Hypothalamus (tissue), 51 donors: ENCODE measurements at regions not wholly inside any gene's neighbourhood (a gene's known extent, or its start where the extent isn't known, plus 50 kb on each side); places are given as distances from the start of the nearest gene placed in this dataset.
"Not testable (repeated sequence)": the region's sequence is repeated elsewhere in the genome, so short reads cannot be mapped to it uniquely, and the experiment has no call there.

Experiments used
- DNase-seq, 51 donors: peaks; one replicate each; lab custom pipeline; 2025; lab: John Stamatoyannopoulos, UW

DNA sequence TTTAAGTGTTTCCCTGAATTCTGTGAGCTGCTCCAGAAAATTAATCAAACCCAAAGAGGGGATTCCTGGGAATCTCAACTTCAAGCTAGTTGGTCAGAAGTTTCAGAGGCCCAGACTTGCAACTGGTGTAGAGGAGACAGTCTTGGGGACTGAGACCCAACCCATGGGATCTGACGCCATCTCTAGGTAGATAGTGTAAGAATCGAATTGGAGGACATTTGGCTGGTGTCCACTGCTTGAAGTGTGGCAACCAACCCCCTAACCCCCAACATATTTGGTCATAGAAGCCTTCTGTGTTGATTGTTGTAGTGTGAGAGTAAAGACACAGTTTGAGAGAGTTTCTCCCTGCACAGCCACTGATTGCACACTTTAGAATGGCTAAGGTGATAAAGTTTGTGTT, 103.5 kb upstream of the CARMIL1 start:
- no peak for DNase-seq

DNA sequence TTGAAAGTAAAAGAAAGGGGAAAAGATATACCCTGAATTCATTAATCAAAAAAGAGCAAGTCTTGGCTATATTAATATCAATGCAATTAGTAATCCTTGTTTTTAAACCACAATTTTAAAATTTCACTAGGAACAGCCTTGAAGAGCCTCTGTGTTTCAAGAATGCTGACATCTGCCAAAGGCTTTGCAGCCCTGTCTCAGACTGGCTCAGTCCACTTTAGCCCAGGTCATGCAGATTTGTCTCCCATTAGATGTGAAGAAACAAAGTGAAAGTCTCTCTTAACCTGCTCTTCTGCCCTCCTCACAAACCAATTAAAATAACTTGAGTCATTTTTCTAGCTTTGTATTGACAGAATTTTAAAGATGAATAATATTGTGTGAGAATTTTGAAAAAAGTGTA, 102.7 kb upstream of the CARMIL1 start:
- no peak for DNase-seq

DNA sequence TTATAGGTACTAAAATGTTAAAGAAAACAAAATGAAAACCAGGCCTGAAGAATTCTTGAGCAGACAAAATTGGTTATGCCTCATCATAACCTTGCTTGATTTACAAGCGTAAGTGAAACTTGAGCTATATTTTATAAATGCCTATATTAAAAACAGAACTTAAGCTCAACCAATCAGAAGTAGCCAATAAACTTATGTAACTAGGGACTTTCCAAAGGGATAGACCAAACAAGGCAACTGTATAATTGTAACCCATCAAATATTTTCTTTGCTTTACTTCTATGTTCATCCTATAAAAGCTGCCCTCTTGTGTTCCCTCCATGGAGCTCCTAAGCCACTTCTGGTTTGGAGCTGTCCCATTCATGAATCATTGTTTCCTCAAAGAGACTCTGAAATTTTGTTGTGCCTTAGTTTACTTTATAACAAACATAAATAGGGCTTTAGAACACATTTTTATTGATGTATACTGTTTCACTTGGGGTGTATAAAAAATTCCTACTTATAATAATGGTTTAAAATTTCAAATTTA, 101.6 kb upstream of the CARMIL1 start:
- no peak for DNase-seq

DNA sequence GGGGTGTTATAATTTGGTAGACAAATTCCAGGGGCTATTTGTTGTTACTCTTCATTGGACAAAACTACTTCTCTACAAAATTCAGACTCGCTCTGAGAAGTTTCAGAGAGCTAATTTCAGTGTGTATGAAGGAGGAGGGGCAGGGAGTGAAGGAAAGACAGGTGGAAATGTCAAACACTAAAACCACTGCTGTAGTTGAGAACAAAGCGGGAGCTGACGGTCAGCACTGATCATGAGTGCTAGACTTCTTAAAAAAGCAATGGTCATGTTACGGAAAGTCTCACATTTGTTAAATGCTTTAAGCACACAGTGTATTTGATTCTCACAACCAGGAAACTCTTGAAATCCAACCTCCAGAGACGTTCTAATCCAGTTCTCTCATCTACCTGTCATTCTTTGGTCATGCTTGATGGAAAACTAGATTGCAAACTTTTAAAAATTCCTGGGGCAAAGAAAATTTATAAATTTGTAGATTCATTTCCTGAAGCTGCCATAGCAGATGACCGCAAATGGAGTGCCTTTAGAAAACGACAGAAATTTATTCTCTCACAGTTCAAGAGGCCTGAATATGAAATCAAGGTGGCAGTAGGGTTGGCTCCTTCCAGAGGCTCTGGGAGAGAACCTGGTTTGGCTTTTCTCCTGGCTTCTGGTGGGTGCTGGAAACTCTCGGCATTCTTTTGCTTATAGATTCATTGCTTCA, 100.7 kb upstream of the CARMIL1 start:
- no peak for DNase-seq

DNA sequence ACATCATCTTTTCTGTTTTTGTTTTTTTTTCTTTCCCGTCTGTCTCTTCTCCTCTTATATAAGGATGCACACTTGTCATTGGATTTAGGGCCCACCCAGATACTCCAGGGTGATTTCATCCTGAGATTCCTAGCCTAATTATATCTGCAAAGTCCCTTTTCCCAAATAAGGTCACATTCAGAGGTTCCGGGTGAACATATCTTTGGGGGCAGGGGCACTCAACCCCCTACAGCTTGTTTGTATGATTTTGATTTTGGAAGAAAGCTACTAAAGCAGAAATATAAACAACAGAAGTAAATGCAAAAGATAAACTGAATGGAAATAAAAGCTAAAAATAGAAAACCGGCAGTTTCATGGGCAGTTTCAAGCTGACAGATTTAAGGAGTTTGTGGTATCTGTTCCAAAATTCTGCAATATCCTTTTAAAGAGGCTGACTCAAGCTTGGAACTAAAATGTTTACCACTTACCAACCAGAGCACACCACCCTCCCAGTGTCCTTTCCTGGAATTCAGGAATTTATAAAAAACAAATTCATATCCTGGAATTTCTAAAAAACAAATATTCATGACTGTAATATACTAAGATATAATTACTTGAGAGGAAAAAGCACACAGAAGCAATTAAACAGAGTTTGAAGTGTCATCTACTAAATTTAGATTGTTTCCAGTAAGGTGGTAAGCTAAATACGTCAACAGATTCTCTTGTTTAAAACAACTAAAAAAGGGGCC, 100.0 kb upstream of the CARMIL1 start:
- DNase-seq = no peak

DNA sequence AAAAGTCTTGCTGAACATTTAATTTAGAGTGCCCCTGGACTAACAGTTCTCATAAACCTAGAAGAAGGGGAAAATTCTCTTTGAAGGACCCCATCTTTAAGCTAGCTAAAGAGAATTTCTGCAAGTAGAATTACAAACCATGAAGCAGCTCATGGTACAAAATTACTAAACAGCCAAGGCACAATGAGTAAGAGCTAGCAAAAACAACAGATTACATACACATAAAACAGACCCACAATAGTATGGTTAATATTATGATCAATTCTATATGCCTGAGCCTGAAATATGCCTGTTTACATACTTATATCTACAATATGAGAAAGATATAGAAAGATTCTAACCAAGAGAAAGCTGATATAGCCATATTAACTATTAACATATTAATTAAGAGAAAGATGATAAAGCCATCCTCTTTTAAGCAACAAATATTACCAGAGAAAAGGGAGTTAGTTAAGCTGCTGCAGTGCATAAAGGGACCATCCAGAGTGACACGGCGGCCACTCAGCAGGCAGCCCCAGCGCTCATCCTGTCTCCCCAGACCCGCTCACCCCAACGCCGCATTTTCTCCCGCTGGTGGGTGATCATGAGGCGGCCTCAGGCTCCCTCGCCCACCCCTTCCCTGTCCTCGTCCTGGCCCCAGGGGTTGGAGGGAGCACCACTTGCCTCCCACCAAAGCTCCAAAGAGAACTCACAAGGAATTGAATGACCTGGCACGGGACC, 98.4 kb upstream of the CARMIL1 start:
- DNase-seq = no peak

DNA sequence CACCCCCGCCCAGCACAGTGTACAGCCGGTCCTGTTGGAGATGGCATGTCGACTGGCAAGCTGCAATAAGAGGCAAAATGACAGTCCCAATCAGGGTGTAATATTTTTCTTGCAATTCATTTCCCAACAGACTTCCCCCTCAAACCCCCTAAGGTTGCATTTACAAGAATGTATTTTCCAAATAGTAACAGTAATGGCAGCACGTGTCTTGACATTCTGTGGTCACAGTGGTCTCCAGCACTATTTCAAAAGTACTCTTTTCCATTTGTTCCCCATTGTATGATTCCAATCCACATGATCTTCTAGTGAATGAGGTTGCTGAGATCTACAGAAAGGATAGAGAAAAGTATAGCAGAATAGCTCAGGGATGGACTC, 97.8 kb upstream of the CARMIL1 start:
- DNase-seq = no peak

DNA sequence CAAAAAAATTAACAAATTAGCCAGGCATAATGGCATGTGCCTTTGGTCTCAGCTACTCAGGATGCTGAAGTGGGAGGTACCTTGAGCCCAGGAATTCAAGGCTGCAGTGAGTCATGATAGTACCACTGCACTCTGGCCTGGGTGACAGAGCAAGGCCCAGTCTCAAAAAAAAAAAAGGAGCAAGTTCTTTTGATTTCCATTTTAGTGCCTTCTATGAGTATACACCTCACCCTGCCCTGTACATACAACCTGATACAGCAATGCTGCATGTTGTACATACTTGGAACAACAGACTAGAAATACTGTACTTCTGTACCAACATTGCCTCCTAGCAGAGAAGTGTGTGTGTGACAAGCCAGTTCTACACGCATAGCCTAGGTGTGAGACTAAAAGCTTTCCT, 97.3 kb upstream of the CARMIL1 start:
- DNase-seq = no peak

DNA sequence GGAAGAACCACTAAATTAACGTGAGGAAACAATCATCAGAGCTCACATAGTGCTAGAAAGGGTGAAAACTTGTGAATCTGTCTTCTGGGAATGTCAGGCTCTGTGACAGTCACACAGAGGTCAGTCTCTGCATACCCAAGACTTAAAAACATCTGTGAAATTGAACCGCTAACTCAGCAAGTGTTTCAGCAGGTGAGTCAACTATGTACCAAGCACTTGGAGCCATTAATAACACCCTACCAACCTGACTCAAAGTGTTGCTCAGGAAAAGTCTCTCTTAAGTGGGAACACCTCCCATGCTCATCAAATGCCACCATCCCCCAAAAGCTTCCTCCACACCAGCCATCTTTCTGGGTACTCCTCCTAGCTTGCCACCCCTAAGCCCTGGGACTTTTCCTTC, 92.3 kb upstream of the CARMIL1 start:
- no peak for DNase-seq

DNA sequence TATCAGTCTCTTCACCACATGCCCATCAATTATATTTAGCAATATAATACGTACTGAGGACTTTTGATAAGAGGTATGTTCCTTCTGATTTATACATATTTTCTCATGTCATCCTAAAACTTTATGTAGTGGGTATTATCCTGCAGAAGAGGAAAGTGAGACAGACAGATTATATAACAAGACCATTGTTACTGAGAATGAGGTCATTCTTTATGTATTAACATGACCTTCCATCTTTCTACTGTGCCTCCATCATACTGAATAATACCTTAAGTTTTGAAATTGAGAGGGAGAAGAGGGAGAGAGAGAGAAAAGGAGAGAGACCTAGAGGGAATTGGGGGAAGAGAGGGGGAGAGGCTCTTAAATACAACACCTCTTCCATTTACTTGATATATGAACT, 90.9 kb upstream of the CARMIL1 start:
- DNase-seq = no peak

DNA sequence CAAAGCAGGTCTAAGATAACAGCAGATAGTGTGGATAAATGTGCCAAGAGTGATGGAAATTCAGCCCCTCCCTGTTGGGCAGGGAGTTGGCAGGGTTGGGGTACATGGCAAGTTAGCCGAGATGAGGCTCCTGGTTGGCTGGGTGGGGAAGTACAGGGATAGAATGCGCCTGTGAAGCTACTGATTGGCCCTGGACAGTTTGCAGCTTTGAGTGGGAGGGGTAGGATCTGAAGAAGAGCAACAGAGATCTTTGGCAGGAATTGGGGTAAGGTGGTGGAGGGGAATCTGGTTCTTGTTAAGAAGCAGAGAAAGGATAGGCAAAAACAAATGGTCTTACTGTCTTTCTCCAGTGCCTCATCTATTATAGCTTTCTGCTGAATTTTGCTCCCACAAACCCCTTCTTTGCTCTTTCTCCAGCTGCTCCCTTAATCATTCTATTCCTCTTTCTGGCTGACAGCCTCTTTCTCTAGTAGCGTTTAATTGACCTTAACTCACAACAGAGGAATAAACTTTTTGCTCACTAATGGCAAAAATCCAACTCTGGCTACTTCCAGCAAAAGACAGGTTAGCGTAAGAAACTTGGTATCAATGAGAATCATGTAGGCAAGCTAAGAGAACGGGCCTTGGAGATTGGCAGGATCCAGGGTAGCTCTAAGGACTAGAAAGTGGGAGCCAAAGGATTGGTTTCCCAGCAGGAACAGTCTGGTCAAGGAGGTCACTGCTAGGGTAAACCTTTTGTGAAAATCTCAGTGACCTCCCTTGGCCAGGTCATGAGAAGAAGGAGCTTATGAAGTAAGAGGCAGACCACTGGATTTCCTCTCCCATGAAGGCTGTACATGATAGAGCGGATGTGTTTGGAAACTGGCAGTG, 86.3 kb upstream of the CARMIL1 start:
- no peak for DNase-seq

DNA sequence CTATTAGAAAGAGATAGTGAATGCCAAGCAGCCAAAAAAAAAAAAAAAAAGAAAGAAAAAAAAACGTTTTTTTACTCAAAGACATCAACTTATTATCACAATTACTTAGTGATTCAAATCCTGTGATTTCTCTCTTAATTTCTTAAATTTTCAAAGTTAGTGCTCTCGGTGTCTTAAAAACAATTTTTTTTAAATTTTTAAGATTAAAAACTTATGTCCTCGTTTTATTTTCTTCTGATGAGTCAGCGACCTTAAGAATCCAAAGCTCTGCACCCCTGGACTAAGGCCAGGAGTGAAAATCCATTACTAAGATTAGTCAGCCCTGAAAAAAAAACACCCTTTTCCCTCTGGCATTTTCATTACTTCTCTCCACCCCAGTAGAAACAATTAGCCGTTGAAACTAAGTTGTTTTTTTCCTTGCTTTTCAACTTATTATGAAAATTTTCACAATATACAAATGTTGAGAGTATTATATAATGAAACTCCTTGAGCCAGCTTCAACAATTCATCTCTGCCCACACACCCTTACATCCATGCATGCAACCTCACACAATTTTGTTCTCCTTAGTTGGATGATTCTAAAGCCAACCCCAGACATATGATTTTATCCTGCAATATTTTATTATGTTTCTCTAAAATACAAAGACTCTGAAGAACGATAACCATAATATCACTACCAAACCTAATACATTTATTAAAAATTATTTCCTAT, 85.6 kb upstream of the CARMIL1 start:
- DNase-seq = no peak

DNA sequence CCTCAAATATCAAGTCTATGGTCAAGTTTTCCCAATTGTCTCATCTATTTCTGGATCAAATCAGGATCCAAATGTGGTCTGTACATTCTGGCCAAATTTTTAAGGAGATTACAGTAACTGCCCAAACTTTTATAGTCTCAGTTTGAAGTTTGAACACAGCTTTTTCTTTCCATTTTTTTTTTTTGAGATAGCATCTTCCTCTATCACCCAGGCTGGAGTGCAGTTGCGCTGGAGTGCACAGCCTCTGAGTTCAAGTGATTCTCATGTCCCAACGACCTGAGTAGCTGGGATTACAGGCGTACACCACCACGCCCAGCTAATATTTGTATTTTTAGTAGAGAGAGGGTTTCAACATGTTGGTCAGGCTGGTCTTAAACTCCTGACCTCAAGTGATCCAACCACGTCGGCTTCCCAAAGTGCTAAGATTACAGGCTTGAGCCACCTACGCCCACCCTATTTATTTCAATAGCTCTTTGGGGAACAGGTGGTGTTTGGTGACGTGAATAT, 84.9 kb upstream of the CARMIL1 start:
- no peak for DNase-seq

DNA sequence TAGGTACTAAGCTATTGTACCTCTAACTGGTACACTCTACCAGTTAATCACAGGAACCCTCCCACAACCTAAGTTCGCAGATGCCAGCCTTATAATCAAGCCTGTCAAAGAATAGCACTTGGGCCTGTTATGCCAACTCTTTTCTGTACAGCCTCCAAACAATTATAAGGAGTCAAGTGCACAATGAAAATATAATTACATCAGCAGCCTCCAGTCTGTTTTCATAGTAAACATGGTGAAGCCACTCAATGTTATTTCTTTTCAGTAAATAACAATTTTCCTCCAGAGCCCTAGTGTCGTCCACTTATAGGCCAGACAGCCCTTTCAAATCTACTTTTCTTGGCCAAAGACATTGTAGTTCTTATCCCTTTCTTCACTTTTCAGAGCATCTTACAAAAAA, 82.7 kb upstream of the CARMIL1 start:
- no peak for DNase-seq

DNA sequence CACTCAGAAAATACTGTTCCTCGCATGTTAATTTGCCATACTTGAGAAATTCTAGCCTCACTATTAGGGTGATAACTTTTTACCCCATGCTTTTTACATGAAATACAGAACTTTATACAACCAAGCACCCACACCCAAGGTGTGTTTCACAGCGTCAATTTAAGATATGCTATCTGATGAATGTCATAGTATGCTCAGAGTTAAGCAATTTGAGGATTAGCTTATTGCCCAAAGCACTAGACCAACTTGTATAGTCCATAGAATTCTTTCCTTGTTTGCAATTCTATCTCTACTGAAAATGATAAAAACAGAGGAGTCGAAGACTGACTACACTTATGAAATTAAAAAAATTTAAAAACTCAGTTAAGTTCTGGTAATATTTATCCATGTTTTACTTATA, 82.1 kb upstream of the CARMIL1 start:
- no peak for DNase-seq

DNA sequence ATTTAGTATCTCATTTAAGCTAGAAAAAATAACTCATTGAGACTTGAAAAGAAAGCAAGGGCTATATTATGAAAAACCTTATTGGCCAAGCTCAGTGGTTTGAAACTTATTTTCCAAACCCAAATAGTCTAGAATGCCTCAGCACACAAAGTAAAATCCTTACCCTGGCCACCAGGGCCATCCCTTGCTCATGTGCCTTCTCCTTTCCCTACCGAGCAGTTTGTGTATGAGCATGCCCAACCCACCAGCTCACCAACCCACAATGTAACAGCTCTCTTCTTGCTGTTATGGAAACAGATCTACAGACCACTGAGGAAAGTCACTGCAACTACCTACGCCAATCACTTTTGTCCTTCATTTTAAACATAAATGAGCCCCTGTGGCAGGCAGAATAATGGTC, 79.6 kb upstream of the CARMIL1 start:
- no peak for DNase-seq

DNA sequence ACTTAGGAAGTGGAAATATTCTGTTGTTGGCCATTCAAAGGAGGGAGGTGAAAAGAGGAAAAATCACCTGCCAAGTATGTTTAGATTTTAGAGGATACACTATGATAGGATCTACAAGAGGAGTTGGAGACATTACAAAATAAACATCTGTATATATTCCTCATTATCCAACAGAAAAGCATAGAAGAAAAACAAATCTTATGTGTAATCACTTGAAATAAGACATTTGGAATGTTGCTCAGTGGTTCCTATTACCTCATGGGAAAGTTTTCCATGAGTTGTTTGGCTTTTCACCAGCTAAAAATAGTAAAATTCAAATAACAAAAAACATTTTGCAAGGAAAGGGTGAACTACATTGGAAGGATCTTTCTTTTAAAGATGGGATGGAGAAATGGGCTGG, 76.7 kb upstream of the CARMIL1 start:
- no peak for DNase-seq

DNA sequence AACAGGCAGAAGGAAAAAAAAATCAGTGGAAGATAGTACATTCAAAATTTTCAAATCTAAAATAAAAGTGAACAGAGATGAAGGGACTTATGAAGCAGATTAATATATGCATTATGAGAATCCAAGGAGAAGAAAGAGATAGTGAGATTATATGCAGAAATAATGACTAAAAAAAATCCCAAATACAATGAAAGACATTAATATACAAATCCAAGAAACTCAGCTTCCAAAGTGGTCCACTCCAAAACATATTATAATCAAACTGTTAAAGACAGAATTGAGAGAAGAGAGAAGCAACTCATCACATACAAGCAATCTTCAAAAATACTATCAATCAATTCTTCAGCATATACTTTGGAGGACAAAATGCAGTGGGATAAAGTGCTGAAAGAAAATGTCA, 73.5 kb upstream of the CARMIL1 start:
- DNase-seq = no peak

DNA sequence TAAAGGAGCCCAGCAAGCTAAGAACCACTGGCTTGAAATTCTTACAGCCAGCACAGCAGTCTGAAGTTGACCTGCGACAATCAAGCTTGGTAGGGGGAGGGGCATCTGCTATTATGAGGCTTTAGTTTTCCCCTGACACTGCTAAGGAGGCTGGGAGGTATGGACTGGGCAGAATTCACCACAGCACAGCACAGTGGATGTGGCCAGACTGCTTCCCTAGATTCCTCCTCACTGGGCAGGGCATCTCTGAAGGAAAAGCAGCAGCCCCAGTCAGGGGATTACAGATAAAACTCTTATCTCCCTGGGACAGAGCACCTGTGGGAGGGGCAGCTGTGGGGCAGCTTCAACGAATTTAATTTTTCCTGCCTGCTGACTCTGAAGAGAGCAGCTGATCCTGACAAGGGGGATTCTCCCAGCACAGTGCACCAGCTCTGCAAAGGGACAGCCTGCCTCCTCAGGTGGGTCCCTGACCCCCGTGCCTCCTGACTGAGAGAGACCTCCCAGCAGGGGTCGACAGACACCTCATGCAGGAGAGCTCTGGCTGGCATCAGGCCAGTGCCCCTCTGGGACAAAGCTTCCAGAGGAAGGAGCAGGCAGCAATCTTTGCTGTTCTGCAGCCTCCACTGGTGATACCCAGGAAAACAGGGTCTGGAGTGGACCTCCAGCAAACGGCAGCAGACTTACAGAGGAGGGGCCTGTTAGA, 71.6 kb upstream of the CARMIL1 start:
- DNase-seq = not testable (repeated sequence)
